HPDE6-E6E7 (cell line): ENCODE measurements at regions not wholly inside any gene's neighbourhood (a gene's known extent, or its start where the extent isn't known, plus 50 kb on each side); places are given as distances from the start of the nearest gene placed in this dataset.

ENCODE experiments used
- DNase-seq: peaks from one replicate; pipeline ENCODE4 v3.0.0; 2011; ENCODE audit warnings: missing footprints; ENCODE audit errors: extremely low spot score

GRCh38 chr20:6693178-6693807 lies 74.2 kb upstream of the BMP2 start:
- DNase-seq = no peak

GRCh38 chr20:6692566-6693173 lies 74.8 kb upstream of the BMP2 start:
- no peak for DNase-seq

- DNase-seq = no peak
These were observed 76.0 kb upstream of the BMP2 start for GRCh38 chr20:6691516-6691915.

- DNase-seq = no peak
These were observed 78.0 kb upstream of the BMP2 start for GRCh38 chr20:6689339-6689973.

GRCh38 chr20:6686171-6686570 lies 81.3 kb upstream of the BMP2 start:
- no peak for DNase-seq

- DNase-seq = no peak
These were observed 81.9 kb upstream of the BMP2 start for GRCh38 chr20:6685626-6686025.

GRCh38 chr20:6685181-6685582 lies 82.3 kb upstream of the BMP2 start:
- peak; percentile 86 for DNase-seq

- no peak for DNase-seq
These were observed 84.2 kb upstream of the BMP2 start for GRCh38 chr20:6683021-6683977.

- DNase-seq = no peak
These were observed 86.6 kb upstream of the BMP2 start for GRCh38 chr20:6680854-6681253.

GRCh38 chr20:6680441-6680840 lies 87.0 kb upstream of the BMP2 start:
- DNase-seq = no peak

- no peak for DNase-seq
These were observed 88.4 kb upstream of the BMP2 start for GRCh38 chr20:6679086-6679485.

GRCh38 chr20:6678101-6678500 lies 89.4 kb upstream of the BMP2 start:
- DNase-seq = no peak

- no peak for DNase-seq
These were observed 92.7 kb upstream of the BMP2 start for GRCh38 chr20:6674831-6675230.

GRCh38 chr20:6673071-6673470 lies 94.4 kb upstream of the BMP2 start:
- no peak for DNase-seq

- no peak for DNase-seq
These were observed 95.7 kb upstream of the BMP2 start for GRCh38 chr20:6671829-6672228.

GRCh38 chr20:6668546-6668945 lies 98.9 kb upstream of the BMP2 start:
- no peak for DNase-seq

- DNase-seq = no peak
These were observed 101.7 kb upstream of the BMP2 start for GRCh38 chr20:6665621-6666355.

- no peak for DNase-seq
These were observed 102.3 kb upstream of the BMP2 start for GRCh38 chr20:6665161-6665560.

GRCh38 chr20:6664574-6664973 lies 102.9 kb upstream of the BMP2 start:
- no peak for DNase-seq

GRCh38 chr20:6663751-6664388 lies 103.6 kb upstream of the BMP2 start:
- DNase-seq = peak; percentile 55

GRCh38 chr20:6663104-6663503 lies 104.4 kb upstream of the BMP2 start:
- no peak for DNase-seq
